Prostate gland (tissue), 2 donors: ENCODE measurements at regions not wholly inside any gene's neighbourhood (a gene's known extent, or its start where the extent isn't known, plus 50 kb on each side); places are given as distances from the start of the nearest gene placed in this dataset.

Source experiments
- CTCF ChIP-seq, 4 experiments: fragments of 200-600 bp in 2 of 4; fragments of 450-650 bp in 2 of 4; sonication (generic) in 2 of 4; IDR thresholded peaks; 1 replicate in 3 of 4; 2 replicates in 1 of 4; pipeline ENCODE4 v1.5.1; 2016 to 2019; ENCODE audit warnings: antibody characterized with exemption in 4 of 4, mild to moderate bottlenecking in 2 of 4, moderate library complexity in 2 of 4
- POLR2A ChIP-seq: fragments of 450-650 bp; IDR thresholded peaks from one replicate; pipeline ENCODE4 v1.6.1; 2016; ENCODE audit warnings: antibody characterized with exemption, mild to moderate bottlenecking

GRCh38 chr4:103786593-103786992 is 66.8 kb upstream of the TACR3 start:
- TF ChIP-seq CTCF (IDR thresholded peaks at IDR 0.05) (no peak), POLR2A (no peak)
